ENCODE measurements at regions not wholly inside any gene's neighbourhood (a gene's known extent, or its start where the extent isn't known, plus 50 kb on each side); places are given as distances from the start of the nearest gene placed in this dataset.
A peak's percentile ranks its signal among the peaks of the same experiment; 100 is the strongest.

- H3K27me3 ChIP-seq (replicated peaks), result no peaks in the 10 kb centered on the region
- no peaks in the 10 kb centered on the region for H3K9me3 ChIP-seq (replicated peaks)
- H3K27ac ChIP-seq, result no peak overlapping the region
- no peaks in the 10 kb centered on the region for H3K36me3 ChIP-seq
- H3K4me3 ChIP-seq, result no peak overlapping the region
- DNase-seq (ENCODE audit: low read depth in 1 of 2, low spot score in 2 of 2), result no peak
- H3K4me1 ChIP-seq (replicated peaks), result 0 out of 2 replicates have a peak, but pooled peaks cover 6% of the 10 kb centered on the region
Observed at GRCh38 chr6:29884261-29884660, 56.6 kb downstream of the HLA-G start.

GRCh38 chr6:29886701-29887100, 55.6 kb upstream of the HLA-A start:
- no peaks in the 10 kb centered on the region for H3K36me3 ChIP-seq
- 0 out of 2 replicates have a peak, but pooled peaks cover 6% of the 10 kb centered on the region for H3K4me1 ChIP-seq (replicated peaks)
- no peak for DNase-seq (ENCODE audit: low read depth in 1 of 2, low spot score in 2 of 2)
- no peaks in the 10 kb centered on the region for H3K27me3 ChIP-seq (replicated peaks)
- no peaks in the 10 kb centered on the region for H3K9me3 ChIP-seq (replicated peaks)
- no peak overlapping the region for H3K27ac ChIP-seq
- no peak overlapping the region for H3K4me3 ChIP-seq

- Histone ChIP-seq H3K27me3 (replicated peaks) (no peaks in the 10 kb centered on the region), H3K36me3 (no peaks in the 10 kb centered on the region), H3K4me1 (replicated peaks) (0 out of 2 replicates have a peak, but pooled peaks cover 6% of the 10 kb centered on the region), H3K4me3 (peak overlapping the region; percentile 64), H3K9me3 (replicated peaks) (no peaks in the 10 kb centered on the region), H3K27ac (no peak overlapping the region)
- peak in 1 of 2 experiments; percentile 51 for DNase-seq (ENCODE audit: low read depth in 1 of 2, low spot score in 2 of 2)
Observed at GRCh38 chr6:29887330-29887818, 55.0 kb upstream of the HLA-A start.

- Histone ChIP-seq H3K36me3 (no peaks in the 10 kb centered on the region), H3K9me3 (replicated peaks) (no peaks in the 10 kb centered on the region), H3K27ac (peak overlapping the region; percentile 64), H3K27me3 (replicated peaks) (no peaks in the 10 kb centered on the region), H3K4me3 (peak overlapping the region; percentile 64), H3K4me1 (replicated peaks) (0 out of 2 replicates have a peak, but pooled peaks cover 6% of the 10 kb centered on the region)
- DNase-seq (ENCODE audit: low read depth in 1 of 2, low spot score in 2 of 2), result peak; percentile 63 to 69
Observed at GRCh38 chr6:29887819-29888776, 54.2 kb upstream of the HLA-A start.
